GM19099 (cell line): ENCODE measurements at regions not wholly inside any gene's neighbourhood (a gene's known extent, or its start where the extent isn't known, plus 50 kb on each side); places are given as distances from the start of the nearest gene placed in this dataset.

Experiments used
- POLR2A ChIP-seq: IDR thresholded peaks from 3 replicates; pipeline ENCODE4 v1.6.1; 2011; ENCODE audit warnings: low read depth; ENCODE audit not compliant: insufficient read length; ENCODE audit errors: extremely low read depth

- TF ChIP-seq POLR2A, result no peak
Observed at GRCh38 chr9:1490341-1491232, 440.4 kb downstream of the DMRT2 start.

GRCh38 chr9:1492156-1492555 is 442.0 kb downstream of the DMRT2 start:
- TF ChIP-seq POLR2A, result no peak

GRCh38 chr9:1495282-1496030 is 445.3 kb downstream of the DMRT2 start:
- TF ChIP-seq POLR2A, result no peak

- TF ChIP-seq POLR2A, result no peak
Observed at GRCh38 chr9:1505489-1505888, 455.3 kb downstream of the DMRT2 start.

GRCh38 chr9:1510712-1511111 is 460.6 kb downstream of the DMRT2 start:
- TF ChIP-seq POLR2A, result no peak

- TF ChIP-seq POLR2A, result no peak
Observed at GRCh38 chr9:1513105-1513504, 462.9 kb downstream of the DMRT2 start.

GRCh38 chr9:1514250-1514649 is 464.1 kb downstream of the DMRT2 start:
- no peak for TF ChIP-seq POLR2A

GRCh38 chr9:1514776-1515363 is 464.7 kb downstream of the DMRT2 start:
- no peak for TF ChIP-seq POLR2A

- TF ChIP-seq POLR2A, result no peak
Observed at GRCh38 chr9:1515557-1515956, 465.4 kb downstream of the DMRT2 start.

GRCh38 chr9:1521547-1521946 is 471.4 kb downstream of the DMRT2 start:
- no peak for TF ChIP-seq POLR2A

GRCh38 chr9:1522219-1522767 is 472.1 kb downstream of the DMRT2 start:
- no peak for TF ChIP-seq POLR2A

GRCh38 chr9:1528456-1528855 is 478.3 kb downstream of the DMRT2 start:
- TF ChIP-seq POLR2A, result no peak

- TF ChIP-seq POLR2A, result no peak
Observed at GRCh38 chr9:1530696-1531095, 480.5 kb downstream of the DMRT2 start.

- no peak for TF ChIP-seq POLR2A
Observed at GRCh38 chr9:1531424-1531823, 481.3 kb downstream of the DMRT2 start.

GRCh38 chr9:1532171-1532570 is 482.0 kb downstream of the DMRT2 start:
- TF ChIP-seq POLR2A, result no peak
